ENCODE measurements at regions not wholly inside any gene's neighbourhood (a gene's known extent, or its start where the extent isn't known, plus 50 kb on each side); places are given as distances from the start of the nearest gene placed in this dataset.
"Not testable (repeated sequence)": the region's sequence is repeated elsewhere in the genome, so short reads cannot be mapped to it uniquely, and the experiment has no call there.

GRCh38 chr5:174459832-174460448 is 264.4 kb upstream of the MSX2 start:
- Histone ChIP-seq H3K4me3 (no peak overlapping the region), H3K36me3 (no peaks in the 10 kb centered on the region), H3K4me1 (ENCODE audit: insufficient read depth) (no peaks in the 10 kb centered on the region), H3K27me3 (no peaks in the 10 kb centered on the region), H3K9me3 (no peaks in the 10 kb centered on the region), H3K27ac (no peak overlapping the region)
- TF ChIP-seq POLR2A (IDR thresholded peaks at IDR 0.05): no peak
- intact Hi-C loops (cut with DNase I): no loop called here
- WGBS, 3 donors: 67 to 76% (median 76%) methylated on average over 9 of the region's 9 CpGs
- no peak for DNase-seq

DNA sequence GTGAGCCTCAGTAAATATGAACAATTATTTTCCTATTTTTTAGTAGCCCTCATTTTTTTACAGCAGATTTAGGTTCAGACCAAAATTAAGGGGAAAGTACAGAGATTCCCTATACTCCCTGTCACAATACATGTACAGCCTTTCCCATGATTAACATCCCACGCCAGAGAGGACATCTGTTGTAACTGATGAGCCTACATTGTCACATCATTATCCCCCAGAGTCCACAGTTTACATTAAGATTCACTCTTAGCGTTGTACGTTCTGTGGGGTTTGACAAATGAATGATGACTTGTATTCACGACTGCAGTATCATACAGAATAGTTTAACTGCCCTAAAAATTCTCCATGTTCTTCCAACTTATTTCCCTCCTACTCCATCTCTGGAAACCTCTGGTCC is 262.3 kb upstream of the MSX2 start:
- no peak for DNase-seq
- Histone ChIP-seq H3K36me3 (no peaks in the 10 kb centered on the region), H3K27ac (no peak overlapping the region), H3K4me3 (no peak overlapping the region), H3K9me3 (no peaks in the 10 kb centered on the region), H3K4me1 (ENCODE audit: insufficient read depth) (no peaks in the 10 kb centered on the region), H3K27me3 (no peaks in the 10 kb centered on the region)
- intact Hi-C loops (cut with DNase I): no loop called here
- 45 to 57% (median 52%) methylated on average over 4 of the region's 4 CpGs for WGBS, 3 donors
- TF ChIP-seq, protein P1, sequence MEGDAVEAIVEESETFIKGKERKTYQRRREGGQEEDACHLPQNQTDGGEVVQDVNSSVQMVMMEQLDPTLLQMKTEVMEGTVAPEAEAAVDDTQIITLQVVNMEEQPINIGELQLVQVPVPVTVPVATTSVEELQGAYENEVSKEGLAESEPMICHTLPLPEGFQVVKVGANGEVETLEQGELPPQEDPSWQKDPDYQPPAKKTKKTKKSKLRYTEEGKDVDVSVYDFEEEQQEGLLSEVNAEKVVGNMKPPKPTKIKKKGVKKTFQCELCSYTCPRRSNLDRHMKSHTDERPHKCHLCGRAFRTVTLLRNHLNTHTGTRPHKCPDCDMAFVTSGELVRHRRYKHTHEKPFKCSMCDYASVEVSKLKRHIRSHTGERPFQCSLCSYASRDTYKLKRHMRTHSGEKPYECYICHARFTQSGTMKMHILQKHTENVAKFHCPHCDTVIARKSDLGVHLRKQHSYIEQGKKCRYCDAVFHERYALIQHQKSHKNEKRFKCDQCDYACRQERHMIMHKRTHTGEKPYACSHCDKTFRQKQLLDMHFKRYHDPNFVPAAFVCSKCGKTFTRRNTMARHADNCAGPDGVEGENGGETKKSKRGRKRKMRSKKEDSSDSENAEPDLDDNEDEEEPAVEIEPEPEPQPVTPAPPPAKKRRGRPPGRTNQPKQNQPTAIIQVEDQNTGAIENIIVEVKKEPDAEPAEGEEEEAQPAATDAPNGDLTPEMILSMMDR (IDR thresholded peaks at IDR 0.05): no peak
- no peak for TF ChIP-seq POLR2A (IDR thresholded peaks at IDR 0.05)
- TF ChIP-seq EP300 (IDR thresholded peaks at IDR 0.05): no peak

GRCh38 chr5:174464504-174465165 is 259.7 kb upstream of the MSX2 start:
- Histone ChIP-seq H3K4me3 (no peak overlapping the region), H3K4me1 (ENCODE audit: insufficient read depth) (no peaks in the 10 kb centered on the region), H3K36me3 (no peaks in the 10 kb centered on the region), H3K27ac (no peak overlapping the region), H3K27me3 (no peaks in the 10 kb centered on the region), H3K9me3 (no peaks in the 10 kb centered on the region)
- TF ChIP-seq EP300 (IDR thresholded peaks at IDR 0.05) (no peak), POLR2A (IDR thresholded peaks at IDR 0.05) (no peak)
- TF ChIP-seq, protein P1 (IDR thresholded peaks at IDR 0.05): no peak
- no peak for DNase-seq
- intact Hi-C loops (cut with DNase I): no loop called here
- 86 to 95% (median 92%) methylated on average over 1 of the region's 1 CpG for WGBS, 3 donors

DNA sequence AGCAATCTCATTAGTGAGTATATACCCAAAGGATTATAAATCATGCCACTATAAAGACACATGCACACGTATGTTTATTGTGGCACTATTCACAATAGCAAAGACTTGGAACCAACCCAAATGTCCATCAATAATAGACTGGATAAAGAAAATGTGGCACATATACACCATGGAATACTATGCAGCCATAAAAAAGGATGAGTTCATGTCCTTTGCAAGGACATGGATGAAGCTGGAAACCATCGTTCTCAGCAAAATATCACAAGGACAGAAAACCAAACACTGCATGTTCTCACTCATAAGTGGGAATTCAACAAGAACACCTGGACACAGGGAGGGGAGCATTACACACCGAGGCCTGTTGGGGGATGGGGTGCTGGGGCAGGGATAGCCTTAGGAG is 252.9 kb upstream of the MSX2 start:
- H3K4me1 ChIP-seq (ENCODE audit: insufficient read depth); H3K9me3 ChIP-seq; H3K36me3 ChIP-seq; H3K27me3 ChIP-seq; intact Hi-C loops (cut with DNase I); DNase-seq; H3K4me3 ChIP-seq; H3K27ac ChIP-seq: not testable (repeated sequence)
- 92 to 94% (median 92%) methylated on average over 3 of the region's 3 CpGs for WGBS, 3 donors

DNA sequence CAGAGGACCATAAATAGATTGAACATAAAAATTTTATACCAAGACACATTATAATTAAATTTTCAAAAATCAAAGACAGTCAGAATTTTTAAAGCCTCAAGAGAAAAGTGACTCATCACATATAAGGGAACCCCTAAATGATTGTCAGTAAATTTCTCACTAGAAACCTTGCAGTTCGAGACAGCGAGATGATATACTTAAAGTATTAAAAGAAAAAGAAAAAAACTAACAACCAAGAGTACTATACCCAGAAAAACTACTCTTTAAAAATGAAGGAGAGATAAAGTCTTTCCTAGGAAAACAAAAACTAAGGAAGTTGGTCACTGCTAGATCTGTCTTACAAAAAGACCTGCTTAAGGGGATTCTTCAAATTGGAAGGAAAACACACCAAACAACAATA is 251.4 kb upstream of the MSX2 start:
- no peak overlapping the region for H3K27ac ChIP-seq

GRCh38 chr5:174476001-174476400 is 248.4 kb upstream of the MSX2 start:
- not testable (repeated sequence) for H3K27ac ChIP-seq

More for the DNA sequence above, 251.4 kb upstream of the MSX2 start:
- no peaks in the 10 kb centered on the region for H3K4me1 ChIP-seq (ENCODE audit: insufficient read depth)
- no peaks in the 10 kb centered on the region for H3K27me3 ChIP-seq
- H3K36me3 ChIP-seq: no peaks in the 10 kb centered on the region
- no peak overlapping the region for H3K4me3 ChIP-seq
- 89 to 93% (median 93%) methylated on average over 2 of the region's 2 CpGs for WGBS, 3 donors
- no peak for DNase-seq
- intact Hi-C loops (cut with DNase I): no loop called here
- no peaks in the 10 kb centered on the region for H3K9me3 ChIP-seq
- TF ChIP-seq EP300 (IDR thresholded peaks at IDR 0.05): no peak
- no peak for TF ChIP-seq POLR2A (IDR thresholded peaks at IDR 0.05)

More at GRCh38 chr5:174476001-174476400, 248.4 kb upstream of the MSX2 start:
- H3K4me3 ChIP-seq; H3K4me1 ChIP-seq (ENCODE audit: insufficient read depth); DNase-seq; H3K36me3 ChIP-seq; intact Hi-C loops (cut with DNase I); H3K27me3 ChIP-seq; H3K9me3 ChIP-seq: not testable (repeated sequence)
- 88 to 95% (median 90%) methylated on average over 3 of the region's 3 CpGs for WGBS, 3 donors
